ENCODE measurements at regions not wholly inside any gene's neighbourhood (a gene's known extent, or its start where the extent isn't known, plus 50 kb on each side); places are given as distances from the start of the nearest gene placed in this dataset.
"Not testable (repeated sequence)": the region's sequence is repeated elsewhere in the genome, so short reads cannot be mapped to it uniquely, and the experiment has no call there.

- no peak for DNase-seq (ENCODE audit: low read depth, low spot score)
Measured at GRCh38 chr7:119996634-119997033, 276.3 kb upstream of the KCND2 start.

- no peak for DNase-seq (ENCODE audit: low read depth, low spot score)
Measured at GRCh38 chr7:119999738-120000475, 273.1 kb upstream of the KCND2 start.

- no peak for DNase-seq (ENCODE audit: low read depth, low spot score)
Measured at GRCh38 chr7:120005720-120006119, 267.3 kb upstream of the KCND2 start.

- DNase-seq (ENCODE audit: low read depth, low spot score) = not testable (repeated sequence)
Measured at GRCh38 chr7:120014301-120014700, 258.7 kb upstream of the KCND2 start.

- no peak for DNase-seq (ENCODE audit: low read depth, low spot score)
Measured at GRCh38 chr7:120014925-120015465, 258.0 kb upstream of the KCND2 start.

- DNase-seq (ENCODE audit: low read depth, low spot score) = no peak
Measured at GRCh38 chr7:120021085-120021484, 251.9 kb upstream of the KCND2 start.

- DNase-seq (ENCODE audit: low read depth, low spot score) = no peak
Measured at GRCh38 chr7:120023494-120024167, 249.3 kb upstream of the KCND2 start.

GRCh38 chr7:120028636-120029035 is 244.3 kb upstream of the KCND2 start:
- DNase-seq (ENCODE audit: low read depth, low spot score) = no peak

- no peak for DNase-seq (ENCODE audit: low read depth, low spot score)
Measured at GRCh38 chr7:120030876-120031275, 242.1 kb upstream of the KCND2 start.

- no peak for DNase-seq (ENCODE audit: low read depth, low spot score)
Measured at GRCh38 chr7:120033114-120033513, 239.9 kb upstream of the KCND2 start.

- no peak for DNase-seq (ENCODE audit: low read depth, low spot score)
Measured at GRCh38 chr7:120039138-120039537, 233.8 kb upstream of the KCND2 start.

- DNase-seq (ENCODE audit: low read depth, low spot score) = no peak
Measured at GRCh38 chr7:120041798-120042197, 231.2 kb upstream of the KCND2 start.

- DNase-seq (ENCODE audit: low read depth, low spot score) = no peak
Measured at GRCh38 chr7:120043250-120043649, 229.7 kb upstream of the KCND2 start.

GRCh38 chr7:120052884-120053382 is 220.0 kb upstream of the KCND2 start:
- peak; percentile 8 for DNase-seq (ENCODE audit: low read depth, low spot score)

- DNase-seq (ENCODE audit: low read depth, low spot score) = no peak
Measured at GRCh38 chr7:120053390-120053961, 219.5 kb upstream of the KCND2 start.

- DNase-seq (ENCODE audit: low read depth, low spot score) = no peak
Measured at GRCh38 chr7:120054376-120055100, 218.4 kb upstream of the KCND2 start.

- no peak for DNase-seq (ENCODE audit: low read depth, low spot score)
Measured at GRCh38 chr7:120055300-120055699, 217.7 kb upstream of the KCND2 start.

- DNase-seq (ENCODE audit: low read depth, low spot score) = no peak
Measured at GRCh38 chr7:120056227-120056626, 216.7 kb upstream of the KCND2 start.

- no peak for DNase-seq (ENCODE audit: low read depth, low spot score)
Measured at GRCh38 chr7:120059641-120060040, 213.3 kb upstream of the KCND2 start.

GRCh38 chr7:120060281-120060680 is 212.7 kb upstream of the KCND2 start:
- no peak for DNase-seq (ENCODE audit: low read depth, low spot score)

- DNase-seq (ENCODE audit: low read depth, low spot score) = no peak
Measured at GRCh38 chr7:120060875-120061274, 212.1 kb upstream of the KCND2 start.

GRCh38 chr7:120064565-120064964 is 208.4 kb upstream of the KCND2 start:
- no peak for DNase-seq (ENCODE audit: low read depth, low spot score)
